ENCODE measurements at regions not wholly inside any gene's neighbourhood (a gene's known extent, or its start where the extent isn't known, plus 50 kb on each side); places are given as distances from the start of the nearest gene placed in this dataset.

DNA sequence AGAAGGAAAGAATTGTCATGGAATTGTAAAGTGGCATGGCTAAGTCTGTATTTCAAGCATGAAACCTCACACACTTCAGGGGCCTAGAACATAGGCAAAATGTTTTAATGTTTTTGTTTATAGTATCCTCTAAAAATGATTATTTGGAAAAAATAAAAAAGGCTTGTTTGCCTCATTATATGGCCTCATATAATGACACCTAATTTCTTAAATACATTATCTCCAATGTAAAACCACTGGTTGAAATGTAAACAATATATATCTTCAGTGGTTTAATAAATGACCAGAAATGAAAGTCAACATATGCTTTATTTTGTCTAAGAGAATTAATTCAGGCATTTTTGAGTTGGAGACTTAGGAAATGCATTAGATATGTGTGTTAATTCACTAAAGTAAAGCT lies 1736.6 kb downstream of the EFNA5 start:
- peaks cover 0 to 10% (median 3%) of the 10 kb centered on the region in 4 donors for H3K9me3 ChIP-seq
- intact Hi-C loops (cut with DNase I; ENCODE audit: low total_unique reads): no loop called here

DNA sequence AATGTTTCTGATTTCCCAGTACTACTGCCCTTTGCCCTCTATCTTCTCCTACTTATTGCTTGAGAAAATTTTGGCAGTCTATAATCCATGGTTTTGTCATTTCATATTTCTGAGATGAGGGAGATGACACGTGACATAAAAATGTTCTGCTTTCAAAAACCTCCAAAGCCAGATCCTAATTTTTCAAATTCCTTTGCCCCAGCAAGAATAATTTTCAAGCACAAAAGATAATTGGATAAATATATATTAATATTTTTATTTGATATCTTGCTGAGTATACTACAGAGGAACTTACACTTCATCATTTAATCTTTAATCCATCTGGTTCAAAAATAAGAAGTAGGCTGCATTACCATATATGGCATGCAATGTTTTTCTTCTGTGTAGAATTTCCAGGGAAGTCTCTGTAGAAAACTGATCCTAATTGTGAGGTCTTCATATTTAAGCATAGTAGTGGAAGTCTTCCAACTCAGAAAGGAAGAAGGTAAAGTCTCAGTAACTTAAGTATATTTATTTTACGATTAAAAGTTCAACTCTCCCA lies 1738.8 kb downstream of the EFNA5 start:
- Histone ChIP-seq H3K27me3 (no peaks in the 10 kb centered on the region), H3K9me3 (no peaks in the 10 kb centered on the region), H3K4me1 (no peaks in the 10 kb centered on the region), H3K27ac (no peak overlapping the region), H3K4me3 (no peak overlapping the region), H3K36me3 (no peaks in the 10 kb centered on the region)
- TF ChIP-seq POLR2AphosphoS5 (IDR thresholded peaks at IDR 0.05) (no peak), EP300 (IDR thresholded peaks at IDR 0.05) (no peak), POLR2A (IDR thresholded peaks at IDR 0.05) (no peak), CTCF (IDR thresholded peaks at IDR 0.05) (no peak)
- intact Hi-C loops (cut with DNase I; ENCODE audit: low total_unique reads): no loop called here
- WGBS, 5 donors: 73 to 87% (median 78%) methylated on average over 2 of the region's 2 CpGs
- DNase-seq: peak in 1 of 2 donors; percentile 9

More for the DNA sequence above, 1736.6 kb downstream of the EFNA5 start:
- no peaks in the 10 kb centered on the region for H3K27me3 ChIP-seq
- H3K36me3 ChIP-seq: no peaks in the 10 kb centered on the region
- H3K4me1 ChIP-seq: no peaks in the 10 kb centered on the region
- no peak overlapping the region for H3K27ac ChIP-seq
- H3K4me3 ChIP-seq: no peak overlapping the region
- no peak for TF ChIP-seq EP300 (IDR thresholded peaks at IDR 0.05)
- TF ChIP-seq POLR2A (IDR thresholded peaks at IDR 0.05): no peak
- TF ChIP-seq CTCF (IDR thresholded peaks at IDR 0.05): no peak
- no peak for TF ChIP-seq POLR2AphosphoS5 (IDR thresholded peaks at IDR 0.05)
- DNase-seq: no peak

DNA sequence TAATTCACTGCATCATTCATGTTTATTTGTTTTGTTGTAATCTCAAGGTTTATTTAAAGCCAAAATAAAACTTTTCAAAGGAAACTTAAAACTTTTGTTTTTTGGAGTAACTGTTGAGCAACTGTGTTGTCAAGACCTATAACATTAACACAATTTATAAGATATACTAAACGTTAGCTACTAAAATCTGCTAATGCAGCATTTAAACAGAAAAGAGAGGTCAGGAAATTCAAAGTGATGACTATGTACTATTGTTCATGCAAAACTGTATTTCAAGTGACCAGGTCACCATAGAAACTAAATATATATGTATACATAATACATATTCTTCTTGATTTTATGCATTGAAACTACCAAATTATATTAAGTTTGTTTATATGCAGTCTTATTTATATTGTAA lies 1740.9 kb downstream of the EFNA5 start:
- H3K4me1 ChIP-seq: no peaks in the 10 kb centered on the region

DNA sequence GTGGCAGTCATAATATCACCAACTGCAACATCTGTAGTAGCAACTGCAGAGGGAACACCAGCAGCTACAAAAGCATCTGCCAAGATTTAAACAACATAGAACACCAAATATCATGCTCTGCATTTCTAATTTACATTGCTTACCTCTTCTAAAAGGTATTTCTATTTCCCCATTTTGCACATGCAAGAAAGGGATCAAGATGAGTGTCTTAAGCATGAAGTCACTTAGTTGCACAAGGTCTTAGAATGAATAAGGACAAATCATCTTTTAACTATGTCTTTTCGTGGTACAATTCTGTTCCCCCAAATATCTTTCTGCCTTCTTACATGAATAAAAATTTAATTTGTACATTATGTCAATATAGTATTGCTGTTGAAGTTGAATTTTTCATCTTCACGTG lies 1746.4 kb downstream of the EFNA5 start:
- no peaks in the 10 kb centered on the region for H3K4me1 ChIP-seq
- no peak for TF ChIP-seq POLR2A (IDR thresholded peaks at IDR 0.05)
- no peak for TF ChIP-seq EP300 (IDR thresholded peaks at IDR 0.05)
- TF ChIP-seq POLR2AphosphoS5 (IDR thresholded peaks at IDR 0.05): no peak
- TF ChIP-seq CTCF (IDR thresholded peaks at IDR 0.05): no peak
- H3K27ac ChIP-seq: no peak overlapping the region
- H3K27me3 ChIP-seq: no peaks in the 10 kb centered on the region
- H3K36me3 ChIP-seq: no peaks in the 10 kb centered on the region
- intact Hi-C loops (cut with DNase I; ENCODE audit: low total_unique reads): no loop called here
- WGBS, 5 donors: 74 to 80% (median 78%) methylated on average over 2 of the region's 2 CpGs
- no peaks in the 10 kb centered on the region for H3K9me3 ChIP-seq
- H3K4me3 ChIP-seq: no peak overlapping the region
- no peak for DNase-seq

More for the DNA sequence above, 1740.9 kb downstream of the EFNA5 start:
- no peak for DNase-seq
- WGBS, 5 donors: 57 to 79% (median 63%) methylated on average over 1 of the region's 1 CpG
- Histone ChIP-seq H3K9me3 (no peaks in the 10 kb centered on the region), H3K27me3 (no peaks in the 10 kb centered on the region), H3K27ac (no peak overlapping the region), H3K36me3 (no peaks in the 10 kb centered on the region), H3K4me3 (no peak overlapping the region)
- TF ChIP-seq POLR2A (IDR thresholded peaks at IDR 0.05) (no peak), EP300 (IDR thresholded peaks at IDR 0.05) (no peak), CTCF (IDR thresholded peaks at IDR 0.05) (no peak), POLR2AphosphoS5 (IDR thresholded peaks at IDR 0.05) (no peak)
- intact Hi-C loops (cut with DNase I; ENCODE audit: low total_unique reads): no loop called here

Data from stomach (tissue), 8 donors.